PC-3 (cell line): ENCODE measurements at regions not wholly inside any gene's neighbourhood (a gene's known extent, or its start where the extent isn't known, plus 50 kb on each side); places are given as distances from the start of the nearest gene placed in this dataset.

Source experiments
- EZH2 ChIP-seq: fragments of 300-600 bp; sonication (generic); IDR thresholded peaks from one replicate; pipeline ENCODE4 v1.6.1; 2017; ENCODE audit warnings: antibody characterized with exemption, mild to moderate bottlenecking, low read length; ENCODE audit not compliant: unreplicated experiment
- EZH2phosphoT487 ChIP-seq: fragments of 300-600 bp; sonication (generic); IDR thresholded peaks from 2 replicates; pipeline ENCODE4 v1.6.1; 2018; ENCODE audit warnings: mild to moderate bottlenecking, antibody characterized with exemption, low read length, borderline replicate concordance
- TF ChIP-seq, protein P1 (sequence below): fragments of 300-600 bp; sonication (generic); conservative IDR thresholded peaks from 2 replicates; pipeline ENCODE4 v1.5.1; 2017; ENCODE audit warnings: antibody characterized with exemption, low read depth, mild to moderate bottlenecking, low read length

DNA sequence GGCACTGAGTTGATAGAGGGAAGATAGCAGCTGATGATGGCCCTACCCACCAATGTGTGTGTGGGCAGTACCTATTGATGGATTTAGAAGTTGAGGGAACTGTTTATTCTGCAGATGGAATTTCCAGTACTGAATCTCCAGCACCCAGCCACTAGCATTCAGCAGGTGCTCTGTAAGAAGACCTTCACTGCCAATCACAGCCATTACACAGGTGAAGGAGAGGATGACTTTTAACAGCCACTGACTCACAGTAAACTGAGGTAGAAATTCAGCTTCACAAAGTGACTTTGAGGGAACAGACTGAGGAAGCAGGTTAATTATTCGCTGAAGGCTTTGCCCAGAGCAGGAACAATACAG lies 107.8 kb downstream of the GGTLC2 start:
- TF ChIP-seq, protein P1, sequence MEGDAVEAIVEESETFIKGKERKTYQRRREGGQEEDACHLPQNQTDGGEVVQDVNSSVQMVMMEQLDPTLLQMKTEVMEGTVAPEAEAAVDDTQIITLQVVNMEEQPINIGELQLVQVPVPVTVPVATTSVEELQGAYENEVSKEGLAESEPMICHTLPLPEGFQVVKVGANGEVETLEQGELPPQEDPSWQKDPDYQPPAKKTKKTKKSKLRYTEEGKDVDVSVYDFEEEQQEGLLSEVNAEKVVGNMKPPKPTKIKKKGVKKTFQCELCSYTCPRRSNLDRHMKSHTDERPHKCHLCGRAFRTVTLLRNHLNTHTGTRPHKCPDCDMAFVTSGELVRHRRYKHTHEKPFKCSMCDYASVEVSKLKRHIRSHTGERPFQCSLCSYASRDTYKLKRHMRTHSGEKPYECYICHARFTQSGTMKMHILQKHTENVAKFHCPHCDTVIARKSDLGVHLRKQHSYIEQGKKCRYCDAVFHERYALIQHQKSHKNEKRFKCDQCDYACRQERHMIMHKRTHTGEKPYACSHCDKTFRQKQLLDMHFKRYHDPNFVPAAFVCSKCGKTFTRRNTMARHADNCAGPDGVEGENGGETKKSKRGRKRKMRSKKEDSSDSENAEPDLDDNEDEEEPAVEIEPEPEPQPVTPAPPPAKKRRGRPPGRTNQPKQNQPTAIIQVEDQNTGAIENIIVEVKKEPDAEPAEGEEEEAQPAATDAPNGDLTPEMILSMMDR = no peak
- TF ChIP-seq EZH2 (no peak), EZH2phosphoT487 (no peak)
